Breast epithelium (tissue), 3 donors: ENCODE measurements at regions not wholly inside any gene's neighbourhood (a gene's known extent, or its start where the extent isn't known, plus 50 kb on each side); places are given as distances from the start of the nearest gene placed in this dataset.

Experiments used
- POLR2A ChIP-seq: fragments of 450-650 bp; IDR thresholded peaks from one replicate; pipeline ENCODE4 v1.6.1; 2016; ENCODE audit warnings: antibody characterized with exemption, mild to moderate bottlenecking, moderate library complexity
- TF ChIP-seq, protein P1 (sequence below), 3 donors: fragments of 450-650 bp; IDR thresholded peaks; one replicate each; pipeline ENCODE4 v1.5.1; 2016 to 2017; ENCODE audit warnings: antibody characterized with exemption in 3 of 3, mild to moderate bottlenecking in 3 of 3, moderate library complexity in 3 of 3

DNA sequence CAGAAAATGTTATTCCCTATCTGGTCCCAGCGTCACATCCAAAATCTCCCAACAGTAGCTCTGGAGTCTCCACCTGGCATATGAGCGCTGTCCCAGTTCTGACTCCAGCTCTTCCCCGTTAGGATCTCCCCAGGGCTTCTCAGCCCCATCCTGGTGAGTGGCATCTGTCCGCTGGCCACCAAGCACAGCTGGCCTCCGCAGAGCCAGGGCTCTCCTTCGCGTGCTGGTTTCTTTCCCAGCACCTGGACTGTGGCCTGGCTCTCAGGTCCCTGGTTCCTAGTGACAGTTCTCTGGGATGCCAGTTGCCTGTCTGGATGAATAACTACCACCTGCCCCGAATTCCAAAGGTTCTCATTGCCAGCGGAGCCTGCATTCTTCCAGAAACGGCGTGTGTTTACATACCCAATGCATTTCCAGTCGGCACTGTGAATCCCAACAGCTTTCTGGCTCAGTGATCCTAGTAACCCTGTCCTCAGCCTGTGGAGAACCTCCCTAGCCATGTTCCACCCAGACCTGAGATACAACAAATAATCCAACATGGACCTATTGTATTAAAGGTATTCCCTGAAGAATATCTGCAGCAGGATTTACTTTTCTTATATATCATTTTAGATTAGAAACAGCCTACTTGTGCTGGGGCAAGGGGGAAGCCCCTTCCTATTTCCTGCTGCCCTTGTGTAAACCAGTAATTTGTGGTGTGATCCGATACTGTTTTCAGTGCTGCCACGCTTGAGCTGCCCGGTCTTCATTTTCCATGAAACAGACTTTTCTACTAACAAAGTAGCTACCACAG lies 69.9 kb upstream of the PDE10A start:
- TF ChIP-seq, protein P1, sequence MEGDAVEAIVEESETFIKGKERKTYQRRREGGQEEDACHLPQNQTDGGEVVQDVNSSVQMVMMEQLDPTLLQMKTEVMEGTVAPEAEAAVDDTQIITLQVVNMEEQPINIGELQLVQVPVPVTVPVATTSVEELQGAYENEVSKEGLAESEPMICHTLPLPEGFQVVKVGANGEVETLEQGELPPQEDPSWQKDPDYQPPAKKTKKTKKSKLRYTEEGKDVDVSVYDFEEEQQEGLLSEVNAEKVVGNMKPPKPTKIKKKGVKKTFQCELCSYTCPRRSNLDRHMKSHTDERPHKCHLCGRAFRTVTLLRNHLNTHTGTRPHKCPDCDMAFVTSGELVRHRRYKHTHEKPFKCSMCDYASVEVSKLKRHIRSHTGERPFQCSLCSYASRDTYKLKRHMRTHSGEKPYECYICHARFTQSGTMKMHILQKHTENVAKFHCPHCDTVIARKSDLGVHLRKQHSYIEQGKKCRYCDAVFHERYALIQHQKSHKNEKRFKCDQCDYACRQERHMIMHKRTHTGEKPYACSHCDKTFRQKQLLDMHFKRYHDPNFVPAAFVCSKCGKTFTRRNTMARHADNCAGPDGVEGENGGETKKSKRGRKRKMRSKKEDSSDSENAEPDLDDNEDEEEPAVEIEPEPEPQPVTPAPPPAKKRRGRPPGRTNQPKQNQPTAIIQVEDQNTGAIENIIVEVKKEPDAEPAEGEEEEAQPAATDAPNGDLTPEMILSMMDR (IDR thresholded peaks at IDR 0.05) = no peak
- no peak for TF ChIP-seq POLR2A
